ENCODE measurements at regions not wholly inside any gene's neighbourhood (a gene's known extent, or its start where the extent isn't known, plus 50 kb on each side); places are given as distances from the start of the nearest gene placed in this dataset.

DNA sequence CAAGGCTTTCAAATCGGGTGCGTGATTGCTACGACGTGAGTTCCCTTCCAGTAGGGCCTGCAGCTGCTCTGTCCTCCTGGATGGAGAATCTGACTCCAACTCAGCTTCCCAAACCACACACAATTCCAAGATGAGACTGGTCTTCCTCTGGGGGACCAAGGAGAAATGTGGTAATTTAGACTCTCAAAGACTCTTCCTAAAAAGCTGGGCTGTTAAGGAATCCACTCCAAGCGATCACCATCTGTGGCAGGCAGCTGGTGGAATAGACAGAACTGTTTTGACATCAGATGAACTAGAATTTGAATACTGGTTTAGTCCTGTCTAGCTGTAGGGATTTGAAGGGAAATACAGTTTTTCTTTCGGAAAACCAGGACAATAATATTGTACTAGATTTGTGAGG, 130.7 kb upstream of the KLF4 start:
- no peaks in the 10 kb centered on the region for H3K9me3 ChIP-seq
- TF ChIP-seq, protein P1, sequence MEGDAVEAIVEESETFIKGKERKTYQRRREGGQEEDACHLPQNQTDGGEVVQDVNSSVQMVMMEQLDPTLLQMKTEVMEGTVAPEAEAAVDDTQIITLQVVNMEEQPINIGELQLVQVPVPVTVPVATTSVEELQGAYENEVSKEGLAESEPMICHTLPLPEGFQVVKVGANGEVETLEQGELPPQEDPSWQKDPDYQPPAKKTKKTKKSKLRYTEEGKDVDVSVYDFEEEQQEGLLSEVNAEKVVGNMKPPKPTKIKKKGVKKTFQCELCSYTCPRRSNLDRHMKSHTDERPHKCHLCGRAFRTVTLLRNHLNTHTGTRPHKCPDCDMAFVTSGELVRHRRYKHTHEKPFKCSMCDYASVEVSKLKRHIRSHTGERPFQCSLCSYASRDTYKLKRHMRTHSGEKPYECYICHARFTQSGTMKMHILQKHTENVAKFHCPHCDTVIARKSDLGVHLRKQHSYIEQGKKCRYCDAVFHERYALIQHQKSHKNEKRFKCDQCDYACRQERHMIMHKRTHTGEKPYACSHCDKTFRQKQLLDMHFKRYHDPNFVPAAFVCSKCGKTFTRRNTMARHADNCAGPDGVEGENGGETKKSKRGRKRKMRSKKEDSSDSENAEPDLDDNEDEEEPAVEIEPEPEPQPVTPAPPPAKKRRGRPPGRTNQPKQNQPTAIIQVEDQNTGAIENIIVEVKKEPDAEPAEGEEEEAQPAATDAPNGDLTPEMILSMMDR (IDR thresholded peaks at IDR 0.05), result no peak
- intact Hi-C loops (cut with DNase I), result no loop called here
- peaks cover 3% of the 10 kb centered on the region for H3K4me1 ChIP-seq
- H3K9ac ChIP-seq (ENCODE audit: low read depth in 2 of 2, low read length in 2 of 2), result peak overlapping the region in 1 of 2 donors; percentile 29
- DNase-seq, result no peak
- H3K27me3 ChIP-seq, result no peaks in the 10 kb centered on the region
- H3K36me3 ChIP-seq, result no peaks in the 10 kb centered on the region
- no peak overlapping the region for H3K4me3 ChIP-seq
- H3K27ac ChIP-seq, result peak overlapping the region; percentile 75

DNA sequence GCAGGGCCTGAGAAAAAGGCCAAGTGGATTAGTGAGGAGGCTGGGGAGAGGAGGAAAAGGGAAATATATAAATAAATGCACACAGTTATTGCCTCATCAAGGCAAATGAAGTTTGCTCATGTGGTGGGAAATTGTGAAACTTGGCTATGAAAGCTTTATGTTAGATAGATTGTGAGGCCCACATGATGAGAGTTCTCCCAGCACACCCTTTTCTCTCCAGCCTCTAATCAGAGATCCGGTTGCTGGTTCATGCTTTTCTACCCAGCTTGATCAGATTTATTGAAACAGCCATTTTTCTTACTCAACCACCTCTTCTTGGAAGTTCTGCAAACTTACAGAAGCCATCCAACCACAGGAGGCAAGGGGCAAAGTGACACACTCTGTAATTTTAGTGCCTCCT, 125.8 kb upstream of the KLF4 start:
- H3K4me1 ChIP-seq, result peaks cover 2% of the 10 kb centered on the region
- intact Hi-C loops (cut with DNase I), result no loop called here
- no peaks in the 10 kb centered on the region for H3K27me3 ChIP-seq
- H3K36me3 ChIP-seq, result no peaks in the 10 kb centered on the region
- peak overlapping the region in 1 of 2 donors; percentile 81 for H3K9ac ChIP-seq (ENCODE audit: low read depth in 2 of 2, low read length in 2 of 2)
- H3K4me3 ChIP-seq, result no peak overlapping the region
- no peaks in the 10 kb centered on the region for H3K9me3 ChIP-seq
- no peak for DNase-seq
- TF ChIP-seq, protein P1 (IDR thresholded peaks at IDR 0.05), result no peak
- peak overlapping the region; percentile 75 for H3K27ac ChIP-seq

DNA sequence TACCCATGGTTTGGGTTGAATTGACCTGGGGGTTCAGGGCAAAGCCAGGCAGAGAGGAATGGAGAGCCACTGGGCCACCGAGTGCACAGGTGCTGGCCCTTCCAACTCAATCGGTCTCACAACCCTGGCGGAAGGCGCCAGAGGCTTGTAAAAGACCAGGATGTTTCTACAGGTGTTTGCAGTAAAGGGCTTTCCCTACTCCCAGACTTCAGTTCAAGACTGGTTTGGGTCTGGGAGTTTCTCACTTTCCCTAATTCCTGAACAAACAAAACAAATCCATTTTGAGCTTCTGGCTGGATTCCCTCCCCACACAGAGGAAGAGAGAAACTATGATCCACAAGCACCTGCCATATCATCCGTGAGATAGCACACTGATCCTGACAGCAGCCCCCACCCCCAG, 125.2 kb upstream of the KLF4 start:
- Histone ChIP-seq H3K4me1 (no peaks in the 10 kb centered on the region), H3K27me3 (no peaks in the 10 kb centered on the region), H3K27ac (peak overlapping the region; percentile 75), H3K4me3 (no peak overlapping the region), H3K9ac (ENCODE audit: low read depth in 2 of 2, low read length in 2 of 2) (peak overlapping the region; percentile 26 to 81), H3K36me3 (no peaks in the 10 kb centered on the region), H3K9me3 (no peaks in the 10 kb centered on the region)
- TF ChIP-seq, protein P1 (IDR thresholded peaks at IDR 0.05), result no peak
- peak; percentile 75 for DNase-seq
- intact Hi-C loops (cut with DNase I), result no loop called here

DNA sequence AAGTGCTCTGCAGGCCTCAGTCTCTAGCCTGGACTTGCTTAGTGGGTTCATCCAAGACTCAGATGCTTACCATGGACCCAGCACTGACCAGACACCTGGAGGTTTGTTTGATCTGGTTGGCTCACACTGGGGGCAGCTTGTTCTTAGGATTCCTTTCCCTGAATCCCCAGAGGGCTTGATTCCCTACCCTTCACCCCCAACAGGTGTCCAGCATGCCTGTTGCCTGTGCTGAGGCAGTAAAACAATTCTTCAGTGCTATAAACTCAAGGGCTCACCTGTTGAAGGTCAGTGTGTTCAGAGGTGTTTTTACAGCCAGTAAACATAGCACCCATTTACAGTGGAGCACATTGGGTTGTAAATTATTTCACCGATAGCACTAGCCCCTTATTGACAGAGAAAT, 123.8 kb upstream of the KLF4 start:
- intact Hi-C loops (cut with DNase I), result no loop called here
- TF ChIP-seq, protein P1 (IDR thresholded peaks at IDR 0.05), result no peak
- Histone ChIP-seq H3K27me3 (no peaks in the 10 kb centered on the region), H3K4me3 (no peak overlapping the region), H3K36me3 (no peaks in the 10 kb centered on the region), H3K9ac (ENCODE audit: low read depth in 2 of 2, low read length in 2 of 2) (peak overlapping the region in 1 of 2 donors; percentile 81), H3K9me3 (no peaks in the 10 kb centered on the region), H3K4me1 (no peaks in the 10 kb centered on the region), H3K27ac (peak overlapping the region; percentile 75)
- DNase-seq, result peak; percentile 65

DNA sequence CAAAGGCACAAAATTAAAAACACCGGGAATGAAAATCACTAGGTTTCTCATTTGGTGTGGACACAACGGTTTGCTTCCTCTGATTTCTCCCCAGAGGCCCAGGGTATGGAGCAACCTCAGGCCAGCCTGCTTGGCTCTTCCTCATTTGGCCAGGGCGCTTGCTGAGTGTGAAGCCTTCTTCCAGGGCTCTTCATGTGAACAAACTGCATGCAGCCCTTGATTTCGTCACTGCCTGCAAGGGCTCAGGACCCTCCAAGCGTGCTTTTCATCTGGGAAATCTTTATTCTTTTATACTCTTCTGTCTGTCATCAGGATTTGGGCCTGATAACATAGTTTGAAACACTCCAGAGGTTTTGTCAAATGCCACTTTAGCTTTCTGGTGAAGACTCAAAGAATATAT, 122.6 kb upstream of the KLF4 start:
- Histone ChIP-seq H3K4me1 (peaks cover 2% of the 10 kb centered on the region), H3K27me3 (no peaks in the 10 kb centered on the region), H3K27ac (no peak overlapping the region), H3K9me3 (no peaks in the 10 kb centered on the region), H3K9ac (ENCODE audit: low read depth in 2 of 2, low read length in 2 of 2) (no peak overlapping the region), H3K36me3 (no peaks in the 10 kb centered on the region), H3K4me3 (no peak overlapping the region)
- TF ChIP-seq, protein P1 (IDR thresholded peaks at IDR 0.05), result no peak
- peak; percentile 47 for DNase-seq
- intact Hi-C loops (cut with DNase I), result no loop called here

DNA sequence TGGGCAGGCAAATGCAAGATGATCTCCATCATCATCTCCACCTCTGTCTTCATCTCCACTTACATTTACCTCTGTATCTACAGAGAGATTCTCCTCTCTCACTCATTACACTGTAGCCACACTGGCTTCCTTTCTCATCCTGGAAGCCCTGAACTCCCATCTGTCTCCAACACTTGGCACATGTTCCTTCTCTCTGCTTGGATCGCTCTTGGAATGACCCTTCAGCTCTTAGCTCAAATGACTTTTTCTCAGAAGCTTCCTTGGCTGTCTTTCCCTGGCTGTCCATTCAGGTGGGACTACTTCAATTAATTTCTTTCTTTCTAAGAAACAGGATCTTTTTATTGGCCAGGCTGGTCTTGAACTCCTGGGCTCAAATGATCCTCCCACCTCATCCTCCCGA, 120.0 kb upstream of the KLF4 start:
- Histone ChIP-seq H3K4me3 (no peak overlapping the region), H3K9ac (ENCODE audit: low read depth in 2 of 2, low read length in 2 of 2) (no peak overlapping the region), H3K27me3 (no peaks in the 10 kb centered on the region), H3K9me3 (no peaks in the 10 kb centered on the region), H3K27ac (no peak overlapping the region), H3K36me3 (no peaks in the 10 kb centered on the region), H3K4me1 (peaks cover 9% of the 10 kb centered on the region)
- TF ChIP-seq, protein P1 (IDR thresholded peaks at IDR 0.05), result no peak
- intact Hi-C loops (cut with DNase I), result no loop called here
- no peak for DNase-seq
